IMR-90 (cell line): ENCODE measurements at regions not wholly inside any gene's neighbourhood (a gene's known extent, or its start where the extent isn't known, plus 50 kb on each side); places are given as distances from the start of the nearest gene placed in this dataset.

Experiments used
- ATAC-seq: fragments of 200-7000 bp; cut with Tn5 transposase; 2 replicates; pipeline ENCODE4 v1.9.1; 2020; ENCODE audit warnings: low read depth, mild to moderate bottlenecking, moderate library complexity
- BruUV-seq: library from RNA; stranded (reverse); fragments of 400-500 nt; replicated peaks from 2 replicates; lab custom pipeline; 2021; lab: Mats Ljungman, UMichigan
- CTCF ChIA-PET: fragments of 300-600 bp; formaldehyde crosslinking; extraction: SDS; loops from one replicate; lab custom pipeline; 2021; ENCODE audit warnings: antibody characterized with exemption; lab: Yijun Ruan, JAX
- POLR2A ChIA-PET: fragments of 300-600 bp; sonication (Branson Sonifier 250); formaldehyde crosslinking; loops from one replicate; lab custom pipeline; 2022; ENCODE audit warnings: antibody characterized with exemption; ENCODE audit not compliant: unreplicated experiment; lab: Charles Lee
- DNase-seq: peaks from one replicate; pipeline ENCODE4 v3.0.0; 2013
- H2AFZ ChIP-seq: replicated peaks from 2 replicates; pipeline ENCODE3; 2013; ENCODE audit warnings: low read length, mild to moderate bottlenecking; ENCODE audit not compliant: poor library complexity
- H2AK5ac ChIP-seq: 2 replicates; pipeline ENCODE4 v1.6.1; 2013; ENCODE audit warnings: low read depth, low read length, inconsistent platforms
- H2AK9ac ChIP-seq: replicated peaks from 2 replicates; pipeline ENCODE3; 2013; ENCODE audit warnings: mild to moderate bottlenecking, low read depth, low read length, moderate library complexity; ENCODE audit not compliant: poor library complexity
- H2BK120ac ChIP-seq: 2 replicates; pipeline ENCODE4 v1.6.1; 2013; ENCODE audit warnings: low read depth, low read length, inconsistent platforms
- H2BK15ac ChIP-seq: 3 replicates; pipeline ENCODE4 v1.6.1; 2013; ENCODE audit warnings: low read depth, low read length, inconsistent platforms
- H2BK20ac ChIP-seq: 2 replicates; pipeline ENCODE4 v1.6.1; 2013; ENCODE audit warnings: low read depth, mild to moderate bottlenecking, inconsistent platforms, low read length, moderate library complexity
- H2BK5ac ChIP-seq: 2 replicates; pipeline ENCODE4 v1.6.1; 2013; ENCODE audit warnings: mild to moderate bottlenecking, low read depth, low read length, inconsistent platforms; ENCODE audit not compliant: poor library complexity, severe bottlenecking
- H3K14ac ChIP-seq: replicated peaks from 2 replicates; pipeline ENCODE4 v1.6.1; 2013; ENCODE audit warnings: low read depth, low read length, inconsistent platforms
- H3K18ac ChIP-seq: 2 replicates; pipeline ENCODE4 v1.6.1; 2013; ENCODE audit warnings: low read depth, low read length, control low read depth
- H3K23ac ChIP-seq: 2 replicates; pipeline ENCODE4 v1.6.1; 2013; ENCODE audit warnings: low read depth, low read length, inconsistent platforms
- H3K27ac ChIP-seq: 2 replicates; pipeline ENCODE4 v1.5.1; 2013; ENCODE audit warnings: mild to moderate bottlenecking, control low read depth, low read length; ENCODE audit not compliant: insufficient read depth
- H3K27me3 ChIP-seq: 2 replicates; pipeline ENCODE4 v1.6.1; 2013; ENCODE audit warnings: low read length; ENCODE audit not compliant: control insufficient read depth, insufficient read depth
- H3K36me3 ChIP-seq: 2 replicates; pipeline ENCODE4 v1.6.1; 2013; ENCODE audit warnings: low read length, mixed read lengths; ENCODE audit not compliant: control insufficient read depth, insufficient read depth
- H3K4ac ChIP-seq: 2 replicates; pipeline ENCODE4 v1.6.1; 2013; ENCODE audit warnings: low read depth, low read length, inconsistent platforms
- H3K4me1 ChIP-seq: 2 replicates; pipeline ENCODE4 v1.6.1; 2013; ENCODE audit warnings: low read length, mixed read lengths; ENCODE audit not compliant: control insufficient read depth, insufficient read depth
- H3K4me2 ChIP-seq: 2 replicates; pipeline ENCODE4 v1.6.1; 2013; ENCODE audit warnings: low read depth, mild to moderate bottlenecking, control low read depth, low read length, moderate library complexity
- H3K4me3 ChIP-seq: 2 replicates; pipeline ENCODE4 v1.5.1; 2013; ENCODE audit warnings: low read depth, mild to moderate bottlenecking, control low read depth, low read length, moderate library complexity; ENCODE audit not compliant: insufficient read depth
- H3K56ac ChIP-seq: 2 replicates; pipeline ENCODE4 v1.6.1; 2013; ENCODE audit warnings: low read length, inconsistent platforms; ENCODE audit not compliant: insufficient read depth; ENCODE audit errors: extremely low read depth
- H3K79me1 ChIP-seq, 2 experiments: 2 replicates each; pipeline ENCODE4 v1.6.1; 2013; ENCODE audit warnings: low read length in 2 of 2, inconsistent platforms in 1 of 2, low read depth in 1 of 2
- H3K9ac ChIP-seq: 2 replicates; pipeline ENCODE4 v1.6.1; 2013; ENCODE audit warnings: low read depth, low read length, control low read depth
- H3K9me1 ChIP-seq: 2 replicates; pipeline ENCODE4 v1.6.1; 2013; ENCODE audit warnings: low read length, inconsistent platforms; ENCODE audit not compliant: insufficient read depth
- H3K9me3 ChIP-seq: 2 replicates; pipeline ENCODE4 v1.6.1; 2013; ENCODE audit warnings: low read length; ENCODE audit not compliant: control insufficient read depth, insufficient read depth
- H4K20me1 ChIP-seq: 2 replicates; pipeline ENCODE4 v1.6.1; 2013; ENCODE audit warnings: low read length, inconsistent platforms; ENCODE audit not compliant: insufficient read depth
- H4K5ac ChIP-seq: 2 replicates; pipeline ENCODE4 v1.6.1; 2013; ENCODE audit warnings: mild to moderate bottlenecking, low read depth, low read length, control low read depth
- H4K8ac ChIP-seq, 2 experiments: 2 replicates each; pipeline ENCODE4 v1.6.1; 2013; ENCODE audit warnings: low read depth in 2 of 2, low read length in 2 of 2, control low read depth in 1 of 2, inconsistent platforms in 1 of 2
- H4K91ac ChIP-seq: 2 replicates; pipeline ENCODE4 v1.6.1; 2013; ENCODE audit warnings: low read depth, low read length, inconsistent platforms; ENCODE audit not compliant: insufficient read depth
- CHD1 ChIP-seq: IDR thresholded peaks from 2 replicates; pipeline ENCODE4 v1.6.1; 2012; ENCODE audit warnings: low read depth, low read length, improper control_type of control experiment
- NFE2L2 ChIP-seq: fragments of 150-350 bp; IDR thresholded peaks from 2 replicates; pipeline ENCODE4 v1.6.1; 2016; ENCODE audit warnings: low read depth, mild to moderate bottlenecking, low read length
- RAD21 ChIP-seq: IDR thresholded peaks from 2 replicates; pipeline ENCODE4 v1.6.1; 2012; ENCODE audit warnings: low read length, improper control_type of control experiment
- SMC3 ChIP-seq: fragments of 150-350 bp; IDR thresholded peaks from 2 replicates; pipeline ENCODE4 v1.6.1; 2016; ENCODE audit warnings: low read depth, mild to moderate bottlenecking, antibody characterized with exemption, low read length, moderate library complexity
- WGBS, 2 experiments: methylation state at CpG; one replicate each; pipeline versions ENCODE4 v1.1.5 to v1.1.7; 2013; ENCODE audit warnings: missing lambda C conversion rate in 2 of 2; ENCODE audit not compliant: insufficient read length in 1 of 2; ENCODE audit errors: extremely low coverage in 2 of 2; 5-methylcytosine and 5-hydroxymethylcytosine counted together
- dilution Hi-C: fragments of 300-500 bp; cut with HindIII; formaldehyde crosslinking; loops from one replicate; pipeline ENCODE4 v1.14.3; 2018; ENCODE audit warnings: low sequenced_read_pairs; ENCODE audit not compliant: unreplicated experiment
- in situ Hi-C: fragments of 300-500 bp; cut with MboI; formaldehyde crosslinking; loops from 3 replicates; pipeline ENCODE4 v1.14.3; 2019; ENCODE audit warnings: low sequenced_read_pairs, inconsistent platforms, mixed read lengths
- intact Hi-C: fragments of 100-400 bp; cut with micrococcal nuclease; formaldehyde crosslinking; loops from 2 replicates; pipeline ENCODE4 v1.10.0; 2022

- no peak overlapping the region for H3K4me2 ChIP-seq
- DNase-seq, result no peak
- H4K91ac ChIP-seq, result no peak overlapping the region
- ATAC-seq, result no peak
- H4K20me1 ChIP-seq, result no peaks in the 10 kb centered on the region
- H3K27ac ChIP-seq, result no peak overlapping the region
- ChIA-PET CTCF (no interaction called here), POLR2A (no interaction called here)
- H3K27me3 ChIP-seq, result no peaks in the 10 kb centered on the region
- no peak overlapping the region for H2BK20ac ChIP-seq
- dilution Hi-C loops (no loop called here), in situ Hi-C loops (no loop called here), intact Hi-C loops (no loop called here)
- no peaks in the 10 kb centered on the region for H3K36me3 ChIP-seq
- H3K9ac ChIP-seq, result no peak overlapping the region
- no peak overlapping the region for H4K5ac ChIP-seq
- no peak overlapping the region for H3K4ac ChIP-seq
- H2AFZ ChIP-seq, result no peak overlapping the region
- no peak overlapping the region for H3K4me3 ChIP-seq
- H2BK15ac ChIP-seq, result no peak overlapping the region
- no peaks in the 10 kb centered on the region for H3K79me1 ChIP-seq
- no peak overlapping the region for H2AK9ac ChIP-seq
- no peak overlapping the region for H3K18ac ChIP-seq
- H2AK5ac ChIP-seq, result no peak overlapping the region
- no TSS peak for BruUV-seq
- TF ChIP-seq NFE2L2 (no peak), CHD1 (no peak), RAD21 (no peak), SMC3 (no peak)
- H2BK5ac ChIP-seq, result no peak overlapping the region
- H3K4me1 ChIP-seq, result no peaks in the 10 kb centered on the region
- H3K23ac ChIP-seq, result no peak overlapping the region
- no peaks in the 10 kb centered on the region for H3K9me1 ChIP-seq
- H3K9me3 ChIP-seq, result peaks cover 4% of the 10 kb centered on the region; the same call in 1 of the 2 replicates
- H2BK120ac ChIP-seq, result no peak overlapping the region
- no peak overlapping the region for H4K8ac ChIP-seq
- no CpG with 5 or more reads among the region's 4 CpGs for WGBS, 2 experiments
- no peak overlapping the region for H3K56ac ChIP-seq
- H3K14ac ChIP-seq, result no peak overlapping the region
These were observed 520.3 kb upstream of the EPHA6 start for GRCh38 chr3:96294143-96294542.
